HPDE6-E6E7 (cell line): ENCODE measurements at regions not wholly inside any gene's neighbourhood (a gene's known extent, or its start where the extent isn't known, plus 50 kb on each side); places are given as distances from the start of the nearest gene placed in this dataset.
"Not testable (repeated sequence)": the region's sequence is repeated elsewhere in the genome, so short reads cannot be mapped to it uniquely, and the experiment has no call there.

Experiments
- DNase-seq: peaks from one replicate; pipeline ENCODE4 v3.0.0; 2011; ENCODE audit warnings: missing footprints; ENCODE audit errors: extremely low spot score

DNA sequence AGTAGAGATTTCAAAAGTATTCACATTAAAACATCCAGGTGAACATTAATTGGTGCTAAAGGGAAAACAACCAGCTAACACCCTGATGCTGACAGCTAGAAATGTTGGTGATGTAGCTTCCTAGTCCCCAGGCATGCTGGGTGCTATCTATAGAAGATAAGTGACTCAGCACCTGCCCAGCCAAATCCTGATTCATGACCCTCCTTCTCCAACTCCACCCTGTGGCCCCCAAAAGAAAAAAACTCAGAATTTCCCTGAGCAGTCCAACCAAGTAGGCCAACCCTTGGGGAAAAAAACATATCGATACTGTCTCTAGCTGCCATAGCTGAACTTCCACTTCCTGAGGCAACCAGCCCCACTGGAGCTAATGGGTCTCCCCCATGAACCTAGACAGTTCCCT, 197.6 kb upstream of the KLF3 start:
- no peak for DNase-seq

- DNase-seq: no peak
These were observed 196.7 kb upstream of the KLF3 start for GRCh38 chr4:38467296-38467695.

- DNase-seq: no peak
These were observed 195.6 kb upstream of the KLF3 start for GRCh38 chr4:38468339-38468866.

DNA sequence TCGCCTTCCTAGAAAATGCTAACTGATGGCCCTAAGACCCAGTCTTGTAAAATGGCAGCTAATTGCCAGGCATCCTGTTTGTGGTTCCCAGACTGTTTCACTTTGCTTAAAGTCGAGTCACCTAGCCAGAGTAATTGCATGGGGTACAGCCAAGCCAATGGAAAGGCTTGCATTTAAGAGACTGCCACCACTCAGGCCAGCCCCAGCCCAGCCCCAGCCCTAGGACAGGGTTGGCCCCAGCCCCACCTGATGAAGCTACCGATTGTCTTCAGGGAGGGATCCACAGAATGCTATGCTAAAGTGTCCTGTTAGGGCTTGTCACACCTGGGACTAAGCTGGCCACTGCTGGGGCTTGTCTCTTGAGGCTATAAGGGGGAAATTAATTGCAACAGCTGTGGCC, 194.6 kb upstream of the KLF3 start:
- no peak for DNase-seq

DNA sequence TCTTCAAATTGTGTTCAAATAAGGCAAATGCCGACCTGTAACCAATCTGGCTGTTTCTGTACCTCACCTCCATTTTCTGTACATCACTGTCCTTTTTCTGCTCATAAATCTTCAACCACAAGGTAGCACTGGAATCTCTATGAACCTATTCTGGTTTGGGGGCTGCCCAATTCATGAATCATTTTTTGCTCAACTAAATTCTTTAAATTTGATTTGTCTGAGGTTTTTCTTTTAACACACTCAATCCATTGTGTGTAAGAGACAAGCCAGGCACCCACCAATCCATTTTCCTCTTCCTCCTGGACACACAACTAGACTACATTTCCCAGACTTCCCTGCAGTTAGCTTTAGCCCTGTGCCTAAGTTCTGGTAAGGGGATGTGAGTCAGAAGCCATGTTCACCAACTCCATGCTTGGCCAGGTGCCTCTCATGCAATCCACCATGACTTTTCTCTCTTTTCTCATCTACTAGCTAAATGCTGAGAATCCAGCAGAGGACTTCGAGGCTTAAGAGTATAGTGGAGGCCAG, 193.2 kb upstream of the KLF3 start:
- DNase-seq: no peak

DNA sequence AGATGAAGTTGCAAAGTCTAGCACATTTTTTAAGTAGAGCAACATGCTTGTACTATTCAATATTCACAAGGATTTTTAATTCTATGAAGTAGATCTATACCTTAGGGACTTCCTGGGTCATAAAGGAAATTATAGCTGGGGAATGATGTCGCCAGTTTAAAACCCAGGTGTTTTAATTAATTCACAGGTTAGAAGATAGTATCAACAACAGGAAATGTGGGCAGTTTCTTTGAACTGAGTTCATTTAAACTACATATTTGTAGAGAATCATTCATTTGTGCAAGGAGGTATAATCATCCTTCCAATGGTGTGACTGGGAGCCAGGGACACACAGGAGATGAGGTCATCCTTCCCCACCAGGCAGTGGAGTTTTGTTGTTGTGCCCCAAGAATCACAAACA, 181.3 kb upstream of the KLF3 start:
- DNase-seq: no peak

GRCh38 chr4:38483628-38484027, 180.4 kb upstream of the KLF3 start:
- not testable (repeated sequence) for DNase-seq

GRCh38 chr4:38489011-38489861, 174.8 kb upstream of the KLF3 start:
- DNase-seq: no peak

- no peak for DNase-seq
These were observed 173.9 kb upstream of the KLF3 start for GRCh38 chr4:38489924-38490639.

GRCh38 chr4:38490753-38491446, 173.1 kb upstream of the KLF3 start:
- no peak for DNase-seq

DNA sequence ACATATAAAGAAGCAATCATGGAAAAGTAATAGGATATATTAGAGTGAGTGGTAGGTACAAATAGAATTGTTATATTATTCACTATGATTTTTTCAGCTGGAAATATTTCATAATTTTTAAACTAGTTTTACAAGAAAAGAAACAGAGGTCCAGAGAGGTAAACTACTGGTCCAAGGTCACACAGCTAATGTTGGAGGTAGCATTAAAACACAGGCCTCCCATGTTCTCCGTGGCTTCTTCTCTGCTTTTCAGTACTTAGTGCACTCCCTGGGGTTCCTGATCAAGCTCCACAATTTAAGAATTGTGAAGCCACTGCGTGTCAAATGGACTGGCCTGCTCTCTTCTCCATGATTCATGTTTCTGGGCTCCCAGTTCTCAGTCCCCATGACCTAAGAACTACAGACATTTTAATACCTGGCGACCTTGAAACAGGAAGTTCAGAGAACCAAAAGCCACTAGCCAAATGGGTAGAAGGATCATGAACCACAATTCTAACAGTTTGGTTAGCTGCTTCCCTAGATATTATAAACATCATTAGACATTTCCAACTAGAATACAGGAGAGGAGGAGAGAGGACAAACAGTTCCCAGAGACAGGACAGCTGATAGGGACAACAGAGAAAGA, 172.0 kb upstream of the KLF3 start:
- no peak for DNase-seq

DNA sequence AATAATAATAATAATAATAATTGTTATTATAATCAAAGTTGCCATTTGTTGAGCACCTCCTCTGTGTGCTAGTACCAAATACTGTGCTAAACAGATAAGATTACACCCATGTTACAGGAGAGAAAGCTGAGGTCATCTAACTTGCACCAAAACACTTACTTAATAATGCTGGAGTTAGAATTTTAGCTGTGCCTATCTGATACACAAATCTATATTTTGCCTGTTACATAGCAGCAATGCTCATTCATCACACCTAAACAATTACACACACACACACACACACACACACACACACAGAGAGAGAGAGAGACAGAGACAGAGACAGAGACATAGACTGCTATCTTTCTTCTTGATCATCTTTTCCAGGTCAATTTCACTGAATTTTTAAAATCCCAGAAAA, 170.9 kb upstream of the KLF3 start:
- no peak for DNase-seq

GRCh38 chr4:38495446-38495845, 168.6 kb upstream of the KLF3 start:
- DNase-seq: no peak

DNA sequence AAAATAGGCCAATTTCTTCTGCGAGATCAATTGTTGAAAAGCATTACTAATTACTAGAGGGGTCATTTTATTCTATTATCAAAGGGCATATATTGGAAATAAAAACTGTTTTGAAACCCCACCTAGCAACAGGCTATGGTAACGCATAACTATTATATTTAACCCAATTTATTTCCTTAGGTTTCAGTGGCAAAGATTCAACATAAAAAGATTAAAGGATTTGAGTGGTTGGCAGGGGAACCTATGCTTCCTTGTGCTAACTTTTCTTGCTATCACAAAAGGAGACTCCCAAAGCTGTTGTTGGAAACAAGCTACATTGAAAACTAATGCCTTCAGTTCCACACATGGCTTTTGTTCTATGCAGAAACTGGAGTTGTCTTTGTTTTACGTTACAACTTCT, 166.9 kb upstream of the KLF3 start:
- DNase-seq: no peak

- DNase-seq: no peak
These were observed 164.9 kb upstream of the KLF3 start for GRCh38 chr4:38499101-38499500.

GRCh38 chr4:38500433-38500832, 163.6 kb upstream of the KLF3 start:
- DNase-seq: no peak

DNA sequence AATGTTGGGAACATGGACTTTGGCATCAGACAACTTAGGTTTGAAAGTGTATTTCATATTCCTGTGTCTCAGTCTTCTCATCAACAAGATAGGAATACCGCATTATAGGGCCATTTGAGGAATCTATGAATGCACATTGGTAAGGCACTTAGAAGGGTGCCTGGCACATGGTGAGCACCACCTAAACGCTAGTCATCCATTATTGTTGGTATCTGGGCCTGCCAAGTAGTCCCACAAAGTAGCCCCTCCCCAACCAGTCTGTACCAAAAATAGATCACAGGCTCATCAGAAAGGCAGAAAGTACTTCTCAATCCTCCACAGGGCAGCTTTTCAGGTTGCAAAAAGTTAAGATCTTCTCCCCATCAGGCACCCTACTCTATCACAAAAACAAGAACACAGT, 162.3 kb upstream of the KLF3 start:
- DNase-seq: no peak

- DNase-seq: no peak
These were observed 160.2 kb upstream of the KLF3 start for GRCh38 chr4:38503689-38504395.

DNA sequence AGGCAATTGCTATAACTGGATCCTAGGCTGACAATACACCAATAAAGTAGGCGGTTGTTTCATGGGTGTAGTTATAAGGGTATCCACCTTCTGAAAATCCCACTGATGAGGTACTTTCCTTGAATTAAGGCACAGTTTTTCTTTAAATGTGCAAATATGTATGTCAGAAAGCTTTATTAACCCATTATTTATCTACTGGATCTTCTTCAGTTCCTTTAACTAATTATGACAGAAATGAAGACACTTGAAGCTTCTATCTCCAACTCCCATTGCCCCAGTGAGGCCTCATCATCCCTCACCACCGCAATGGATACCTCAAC, 159.6 kb upstream of the KLF3 start:
- no peak for DNase-seq

DNA sequence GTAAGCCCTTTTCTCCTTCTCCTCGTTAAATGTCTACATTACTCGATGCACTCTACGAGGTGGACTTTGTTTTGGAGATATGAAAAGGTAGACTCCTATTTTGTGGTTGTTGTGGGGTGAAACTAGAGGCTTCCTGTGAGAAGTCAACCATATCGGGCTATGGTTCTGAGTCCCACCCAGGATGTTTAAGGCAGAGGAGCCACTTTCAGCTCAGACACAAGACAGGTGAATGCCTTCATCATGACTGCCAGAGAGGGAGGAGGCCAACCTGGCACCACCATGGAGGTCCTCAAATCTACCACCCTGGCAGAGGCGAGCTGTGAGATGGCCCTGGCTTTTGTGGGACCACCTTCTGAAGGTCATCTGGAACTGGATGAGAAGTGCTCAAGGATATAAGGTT, 154.4 kb upstream of the KLF3 start:
- DNase-seq: no peak

DNA sequence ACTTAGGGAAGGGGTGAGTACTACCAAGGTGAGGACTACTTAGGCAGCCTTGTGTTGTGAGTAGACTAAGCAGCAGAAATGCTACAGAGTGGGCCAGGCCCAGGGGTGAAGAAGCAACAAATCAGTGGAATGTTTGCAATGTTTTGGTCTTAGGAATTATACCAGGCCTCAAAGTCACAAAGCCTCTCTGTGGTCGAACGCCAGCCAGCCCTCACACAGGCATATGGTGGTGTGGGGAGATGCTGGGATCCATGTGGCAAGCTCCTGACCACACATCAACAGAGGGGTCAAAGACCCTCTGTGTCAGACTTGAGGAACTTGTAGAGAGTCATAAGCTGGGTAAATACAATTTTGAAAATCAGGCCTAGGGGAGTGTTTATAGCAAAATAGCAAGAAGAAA, 153.8 kb upstream of the KLF3 start:
- no peak for DNase-seq
